AG20443 (cell line): ENCODE measurements at regions not wholly inside any gene's neighbourhood (a gene's known extent, or its start where the extent isn't known, plus 50 kb on each side); places are given as distances from the start of the nearest gene placed in this dataset.

Source experiments
- DNase-seq: peaks from one replicate; pipeline ENCODE4 v3.0.0; 2012; ENCODE audit warnings: low spot score, mixed read lengths

- no peak for DNase-seq
These were observed 62.9 kb upstream of the TULP4 start for GRCh38 chr6:158249340-158249836.

DNA sequence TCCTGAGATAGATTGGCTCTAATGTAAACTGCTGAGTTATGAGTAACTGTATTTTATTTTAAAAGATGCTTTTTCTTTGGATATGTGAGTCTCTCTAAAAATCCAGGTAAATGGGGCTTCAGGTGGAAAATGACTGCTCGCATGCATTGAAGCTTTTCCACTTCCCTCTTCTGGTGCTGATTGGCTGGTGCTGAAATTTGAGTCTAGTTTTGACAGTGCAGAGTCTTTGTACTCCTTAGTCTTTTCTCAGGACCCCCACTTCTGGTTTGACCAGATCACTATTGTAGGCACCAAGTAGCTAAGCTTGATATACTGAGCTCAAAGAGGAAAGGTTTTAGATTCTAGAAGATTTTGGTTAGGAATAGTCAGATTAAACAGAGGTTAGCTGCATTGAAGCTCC, 60.7 kb upstream of the TULP4 start:
- no peak for DNase-seq

DNA sequence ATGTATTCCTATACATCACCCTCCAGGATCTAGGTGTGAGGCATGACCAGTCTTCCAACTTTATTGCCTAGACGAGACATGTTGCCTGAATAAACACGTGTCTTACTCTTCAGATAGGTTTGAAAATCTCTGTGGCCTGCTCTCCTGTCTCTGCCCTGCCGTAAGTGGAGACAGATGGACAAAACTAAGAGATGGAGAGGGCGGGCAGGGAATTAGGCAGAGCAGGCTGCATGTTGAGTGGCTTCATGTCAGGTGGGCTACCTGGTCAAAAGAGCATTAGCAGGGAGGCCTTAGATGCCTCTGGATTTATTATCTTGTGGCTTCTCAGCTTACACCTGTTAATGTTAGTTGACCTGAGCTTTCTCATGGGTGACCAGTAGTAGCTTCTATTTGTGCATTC, 59.0 kb upstream of the TULP4 start:
- DNase-seq = no peak

DNA sequence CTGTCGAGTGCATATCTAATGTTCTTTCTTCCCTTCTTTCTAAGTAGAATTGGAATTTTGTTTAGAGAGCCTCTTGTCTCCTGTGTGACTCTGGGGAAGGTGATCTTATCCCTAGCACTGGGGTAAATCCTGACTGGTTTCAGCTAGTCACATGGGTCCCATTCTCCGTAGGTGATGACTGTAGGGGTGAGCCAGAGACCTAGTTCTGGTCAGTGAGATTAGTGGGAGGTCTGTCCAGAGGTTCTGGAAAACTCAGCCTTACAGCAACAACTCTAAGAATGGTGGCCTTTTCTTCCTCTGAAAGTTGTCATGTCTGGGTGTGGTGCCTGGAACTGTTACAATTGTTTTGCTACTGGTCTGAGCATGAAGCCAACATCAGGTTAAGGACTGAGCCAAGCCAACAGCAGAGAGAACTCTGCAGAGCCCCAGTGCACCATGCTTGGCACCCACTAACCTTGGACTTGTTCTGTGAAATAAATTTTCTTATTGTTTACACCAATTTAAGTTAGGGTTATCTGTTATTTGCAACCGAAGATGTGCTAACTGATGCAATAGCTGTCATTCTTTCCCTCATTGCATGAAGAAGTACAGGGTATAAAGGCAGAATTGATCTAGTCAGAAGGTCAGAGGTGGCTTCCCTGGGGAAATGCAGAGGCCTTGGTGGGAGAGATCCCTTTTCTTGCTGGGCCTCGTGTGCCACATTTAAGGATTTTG, 56.8 kb upstream of the TULP4 start:
- peak; percentile 25 for DNase-seq

- DNase-seq = no peak
These were observed 56.2 kb upstream of the TULP4 start for GRCh38 chr6:158255989-158256601.

- no peak for DNase-seq
These were observed 55.4 kb upstream of the TULP4 start for GRCh38 chr6:158256746-158257424.

- no peak for DNase-seq
These were observed 54.9 kb upstream of the TULP4 start for GRCh38 chr6:158257425-158257759.

DNA sequence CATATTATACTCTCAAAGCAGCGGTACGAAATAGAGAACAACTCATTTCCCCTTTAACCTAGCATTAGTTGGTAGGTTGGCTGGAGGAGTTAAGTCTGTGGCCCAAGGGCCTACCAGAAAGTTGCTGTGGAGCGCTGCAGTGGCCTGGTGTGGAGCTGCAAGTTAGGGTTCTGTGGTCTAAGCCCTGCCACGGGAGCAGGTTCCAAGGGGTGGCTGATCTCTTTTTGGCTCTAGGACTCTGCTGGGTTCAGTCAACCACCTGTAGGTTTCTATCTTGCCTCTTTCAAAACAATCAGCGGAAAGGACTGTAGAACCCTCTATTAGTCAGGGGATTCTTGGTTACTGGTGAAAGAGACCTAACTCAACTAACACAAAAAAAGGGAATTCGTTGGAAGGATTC, 54.5 kb upstream of the TULP4 start:
- DNase-seq = no peak

DNA sequence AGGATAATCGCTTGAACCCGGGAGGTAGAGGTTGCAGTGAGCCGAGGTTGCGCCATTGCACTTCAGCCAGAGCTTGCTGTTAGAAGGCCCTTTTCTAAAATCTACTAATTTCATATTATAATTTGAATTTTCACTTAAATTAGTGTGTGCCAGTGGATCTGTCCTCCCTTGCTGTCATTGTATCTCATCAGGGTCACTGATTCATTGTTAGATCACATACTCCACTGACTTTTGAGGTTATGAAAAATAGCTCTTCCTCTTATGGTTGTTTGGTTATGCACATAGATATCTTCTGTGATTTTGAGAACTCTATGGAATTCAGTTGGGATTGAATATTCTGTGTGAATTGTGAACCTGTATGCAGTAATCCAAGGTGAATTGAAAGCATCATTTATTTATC, 53.1 kb upstream of the TULP4 start:
- no peak for DNase-seq

DNA sequence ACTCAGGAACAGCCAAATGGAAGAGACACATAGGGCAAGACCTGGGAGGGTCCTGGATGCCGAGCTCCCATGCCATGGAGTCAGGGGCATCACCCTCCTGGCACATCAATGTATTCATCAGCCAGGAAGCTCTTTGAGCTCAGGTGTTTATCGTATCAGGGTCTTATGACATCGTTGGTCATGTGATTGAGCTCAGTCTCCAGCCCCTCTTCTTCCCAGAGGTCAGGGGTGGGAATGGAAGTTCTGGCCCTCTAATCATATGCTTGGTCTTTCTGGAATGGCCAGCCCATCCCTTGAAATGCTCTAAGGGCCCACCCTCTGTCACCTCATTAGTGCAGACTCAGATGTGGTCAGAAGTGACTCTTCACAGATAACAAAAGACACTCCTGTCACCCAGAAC, 52.4 kb upstream of the TULP4 start:
- no peak for DNase-seq

DNA sequence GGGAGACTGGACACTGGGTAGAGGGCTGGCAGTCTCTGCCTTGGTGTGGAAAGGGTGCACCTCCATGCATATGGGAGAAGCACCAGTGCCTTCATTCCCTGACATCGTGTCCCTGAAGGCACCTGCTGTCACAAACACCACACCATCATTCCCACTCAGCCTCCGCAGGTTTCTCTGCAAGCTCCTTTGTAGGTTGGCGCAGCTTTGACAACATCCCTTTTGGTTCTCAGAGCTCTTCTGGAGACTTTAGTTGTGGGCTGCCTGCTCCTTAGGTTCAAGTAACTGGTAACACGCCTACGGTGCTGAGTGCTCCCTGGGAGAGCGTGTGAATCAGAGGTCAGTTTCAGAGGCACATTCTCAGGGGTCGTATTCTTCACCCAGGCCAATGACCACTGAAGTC, 50.2 kb upstream of the TULP4 start:
- DNase-seq = no peak
